Prostate gland (tissue), 2 donors: ENCODE measurements at regions not wholly inside any gene's neighbourhood (a gene's known extent, or its start where the extent isn't known, plus 50 kb on each side); places are given as distances from the start of the nearest gene placed in this dataset.

Experiments
- CTCF ChIP-seq, 4 experiments: fragments of 200-600 bp in 2 of 4; fragments of 450-650 bp in 2 of 4; sonication (generic) in 2 of 4; IDR thresholded peaks; 1 replicate in 3 of 4; 2 replicates in 1 of 4; pipeline ENCODE4 v1.5.1; 2016 to 2019; ENCODE audit warnings: antibody characterized with exemption in 4 of 4, mild to moderate bottlenecking in 2 of 4, moderate library complexity in 2 of 4
- POLR2A ChIP-seq: fragments of 450-650 bp; IDR thresholded peaks from one replicate; pipeline ENCODE4 v1.6.1; 2016; ENCODE audit warnings: antibody characterized with exemption, mild to moderate bottlenecking
- POLR2AphosphoS5 ChIP-seq: sonication (generic); formaldehyde crosslinking; IDR thresholded peaks from one replicate; pipeline ENCODE4 v1.6.1; 2017; ENCODE audit warnings: antibody characterized with exemption

GRCh38 chr1:221306239-221306638 lies 427.0 kb downstream of the HLX start:
- TF ChIP-seq CTCF (IDR thresholded peaks at IDR 0.05) (no peak), POLR2A (no peak), POLR2AphosphoS5 (no peak)
